ENCODE measurements at regions not wholly inside any gene's neighbourhood (a gene's known extent, or its start where the extent isn't known, plus 50 kb on each side); places are given as distances from the start of the nearest gene placed in this dataset.

GRCh38 chr11:129324533-129325175 is 51.0 kb upstream of the BARX2 start:
- no peak for DNase-seq

GRCh38 chr11:129323896-129324502 is 51.6 kb upstream of the BARX2 start:
- DNase-seq, result peak; percentile 31

- DNase-seq, result no peak
These were observed 52.7 kb upstream of the BARX2 start for GRCh38 chr11:129322941-129323340.

- no peak for DNase-seq
These were observed 54.6 kb upstream of the BARX2 start for GRCh38 chr11:129321076-129321475.

GRCh38 chr11:129320494-129320893 is 55.2 kb upstream of the BARX2 start:
- no peak for DNase-seq

- no peak for DNase-seq
These were observed 55.9 kb upstream of the BARX2 start for GRCh38 chr11:129319751-129320150.

- DNase-seq, result no peak
These were observed 56.4 kb upstream of the BARX2 start for GRCh38 chr11:129319201-129319600.

- no peak for DNase-seq
These were observed 58.1 kb upstream of the BARX2 start for GRCh38 chr11:129317571-129317970.

GRCh38 chr11:129316781-129317180 is 58.9 kb upstream of the BARX2 start:
- DNase-seq, result no peak

GRCh38 chr11:129315781-129316579 is 59.7 kb upstream of the BARX2 start:
- DNase-seq, result no peak

GRCh38 chr11:129314371-129314770 is 61.3 kb upstream of the BARX2 start:
- no peak for DNase-seq

GRCh38 chr11:129313541-129314297 is 61.9 kb upstream of the BARX2 start:
- peak; percentile 43 for DNase-seq

GRCh38 chr11:129312730-129313503 is 62.7 kb upstream of the BARX2 start:
- peak; percentile 10 for DNase-seq

GRCh38 chr11:129308241-129308865 is 67.3 kb upstream of the BARX2 start:
- no peak for DNase-seq

GRCh38 chr11:129307162-129307561 is 68.5 kb upstream of the BARX2 start:
- no peak for DNase-seq

GRCh38 chr11:129302386-129303101 is 73.1 kb upstream of the BARX2 start:
- no peak for DNase-seq

- no peak for DNase-seq
These were observed 75.5 kb upstream of the BARX2 start for GRCh38 chr11:129300099-129300498.

- no peak for DNase-seq
These were observed 76.7 kb upstream of the BARX2 start for GRCh38 chr11:129298988-129299387.

- DNase-seq, result peak; percentile 83
These were observed 79.9 kb upstream of the BARX2 start for GRCh38 chr11:129295746-129296145.

- DNase-seq, result no peak
These were observed 82.9 kb upstream of the BARX2 start for GRCh38 chr11:129292771-129293170.

- DNase-seq, result no peak
These were observed 83.6 kb upstream of the BARX2 start for GRCh38 chr11:129292092-129292491.

Measured in fibroblast of upper back skin (primary cell).